HL-60/S4 treated with retinoic acid at 250 ng/mL for 4 days and 3 days (cell line): ENCODE measurements at regions not wholly inside any gene's neighbourhood (a gene's known extent, or its start where the extent isn't known, plus 50 kb on each side); places are given as distances from the start of the nearest gene placed in this dataset.

Experiments
- in situ Hi-C: fragments of 300-500 bp; cut with MboI; formaldehyde crosslinking; loops from 2 replicates; pipeline ENCODE4 v1.7.0; 2022; ENCODE audit warnings: low sequenced_read_pairs

DNA sequence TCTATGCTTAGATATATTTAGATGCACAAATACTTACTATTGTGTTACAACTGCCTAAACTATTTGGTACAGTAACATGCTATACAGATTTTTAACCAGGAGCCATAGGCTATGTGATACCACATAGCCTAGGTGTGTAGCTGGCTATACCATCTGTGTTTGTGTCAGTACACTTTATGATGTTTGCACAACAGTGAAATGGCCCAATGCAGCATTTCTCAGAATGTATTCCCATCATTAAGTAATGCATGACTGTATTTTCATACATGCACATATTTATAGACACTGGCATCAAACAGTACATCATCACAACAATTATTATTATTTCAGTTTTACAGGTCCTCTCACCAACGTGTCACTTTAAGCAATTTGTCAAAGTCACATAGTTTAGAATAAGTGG is 979.5 kb upstream of the TENM4 start:
- in situ Hi-C loops, result no loop called here

DNA sequence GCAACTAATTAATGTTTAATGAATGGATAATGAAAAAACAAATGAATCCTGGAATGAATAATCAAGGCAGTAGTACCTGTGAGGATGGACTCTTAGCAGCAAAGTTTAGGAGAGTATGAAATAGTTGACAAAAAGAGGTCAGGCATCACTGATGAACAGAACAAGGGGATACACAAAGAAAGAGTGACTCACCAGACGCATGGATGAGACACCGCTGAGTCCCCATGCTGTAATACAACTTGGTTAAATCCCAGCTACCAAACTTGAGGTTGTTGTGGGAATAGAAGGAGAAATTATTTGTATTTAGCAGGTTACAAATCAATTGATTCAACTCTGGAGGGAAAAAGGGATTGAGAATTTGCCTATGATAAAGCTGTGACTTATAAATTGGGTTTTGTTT is 976.9 kb upstream of the TENM4 start:
- in situ Hi-C loops, result no loop called here

GRCh38 chr11:80415580-80415979 is 974.8 kb upstream of the TENM4 start:
- in situ Hi-C loops, result no loop called here

GRCh38 chr11:80414181-80415165 is 973.6 kb upstream of the TENM4 start:
- in situ Hi-C loops, result no loop called here

DNA sequence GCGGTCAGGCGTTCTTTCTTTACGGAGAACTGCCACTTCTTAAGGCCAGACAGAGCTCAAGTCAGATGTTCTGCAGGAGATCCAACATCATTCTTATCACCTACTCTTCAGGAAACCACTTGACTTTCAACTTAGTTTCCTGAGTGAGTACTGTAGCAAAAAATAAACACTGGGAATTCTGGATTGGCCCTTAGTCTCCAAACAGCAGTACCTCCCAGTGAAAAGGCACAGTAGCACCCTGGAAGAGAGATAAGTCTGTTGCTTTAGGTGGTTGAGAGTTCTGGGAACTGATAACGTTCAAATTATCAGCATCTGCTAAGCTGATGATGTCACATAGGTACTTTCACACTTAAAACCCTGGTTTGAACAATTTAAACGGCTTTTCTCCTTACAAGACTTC is 971.8 kb upstream of the TENM4 start:
- in situ Hi-C loops, result no loop called here

- in situ Hi-C loops, result no loop called here
Measured at GRCh38 chr11:80393210-80393609, 952.4 kb upstream of the TENM4 start.

DNA sequence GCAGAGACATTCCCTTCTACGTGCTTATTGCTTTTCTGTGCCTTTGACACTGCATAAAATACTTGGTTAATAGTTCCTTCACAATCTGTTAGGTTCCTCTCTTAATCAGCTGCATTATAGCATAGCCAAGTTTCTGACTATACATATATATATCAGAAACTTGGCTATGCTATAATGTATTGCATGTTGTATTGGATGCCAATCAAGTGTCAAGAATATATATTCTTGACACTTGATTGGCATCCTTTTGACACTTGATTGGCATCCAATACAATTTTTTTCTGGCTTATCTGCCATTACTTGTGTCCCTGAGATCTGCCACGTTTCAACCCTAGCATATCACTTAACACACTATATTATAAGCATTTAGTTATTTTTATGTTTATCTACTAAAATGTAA is 949.7 kb upstream of the TENM4 start:
- in situ Hi-C loops, result no loop called here

DNA sequence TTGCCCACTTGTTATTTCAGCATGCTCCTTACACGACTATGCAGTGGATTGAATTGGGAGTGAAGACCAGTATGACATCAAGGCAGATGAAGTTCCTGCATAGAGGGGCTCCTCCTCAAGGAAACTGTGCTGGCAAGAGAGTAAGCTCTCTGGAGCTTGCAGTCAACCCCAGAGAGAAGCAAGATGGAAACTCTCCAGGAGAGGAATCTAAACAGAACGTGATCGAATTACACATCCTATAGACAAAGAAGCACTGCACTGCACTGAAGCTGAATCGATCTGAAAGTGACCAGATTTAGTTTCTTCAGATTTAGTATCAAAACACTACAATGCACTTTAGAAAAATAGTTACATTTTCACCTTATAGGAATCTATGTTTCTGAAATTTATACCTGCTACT is 947.7 kb upstream of the TENM4 start:
- in situ Hi-C loops, result no loop called here

DNA sequence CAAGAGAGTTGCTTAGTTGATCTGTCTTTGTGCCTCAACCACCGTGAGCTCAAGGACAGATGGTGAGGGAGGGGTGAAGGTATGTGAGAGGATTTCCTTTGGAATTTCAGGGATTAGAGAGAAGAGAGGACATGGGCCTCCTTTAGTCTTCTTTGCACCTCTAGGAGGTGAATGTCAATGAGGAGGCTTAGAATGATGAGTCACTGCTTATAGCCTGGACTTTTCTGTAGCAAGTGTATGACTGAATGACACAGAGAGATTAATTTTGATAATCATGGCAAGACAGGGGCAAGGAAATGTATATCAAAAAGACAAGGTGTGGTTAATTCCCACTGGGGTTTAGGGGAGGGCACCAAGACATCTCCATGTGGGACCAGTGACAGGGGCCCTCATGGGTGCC is 947.3 kb upstream of the TENM4 start:
- in situ Hi-C loops, result no loop called here

DNA sequence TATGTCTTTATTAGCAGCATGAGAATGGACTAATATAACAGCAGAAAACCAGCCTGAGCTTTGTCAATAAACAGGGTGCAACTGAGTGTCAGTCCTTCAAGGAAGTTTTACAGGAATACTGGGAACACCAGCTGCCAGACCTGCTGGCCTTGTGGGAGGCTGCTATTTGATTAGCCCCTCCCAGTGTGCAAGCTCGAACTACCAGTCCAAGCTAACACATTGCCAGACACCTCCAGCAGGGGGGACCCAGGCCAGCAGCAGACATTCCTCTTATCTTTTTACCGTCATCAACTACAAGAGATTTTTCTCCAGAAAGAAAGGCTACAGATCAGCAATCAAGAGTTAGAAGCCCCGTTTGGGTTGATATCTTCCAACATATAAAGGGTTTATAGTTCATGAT is 942.8 kb upstream of the TENM4 start:
- in situ Hi-C loops, result no loop called here

DNA sequence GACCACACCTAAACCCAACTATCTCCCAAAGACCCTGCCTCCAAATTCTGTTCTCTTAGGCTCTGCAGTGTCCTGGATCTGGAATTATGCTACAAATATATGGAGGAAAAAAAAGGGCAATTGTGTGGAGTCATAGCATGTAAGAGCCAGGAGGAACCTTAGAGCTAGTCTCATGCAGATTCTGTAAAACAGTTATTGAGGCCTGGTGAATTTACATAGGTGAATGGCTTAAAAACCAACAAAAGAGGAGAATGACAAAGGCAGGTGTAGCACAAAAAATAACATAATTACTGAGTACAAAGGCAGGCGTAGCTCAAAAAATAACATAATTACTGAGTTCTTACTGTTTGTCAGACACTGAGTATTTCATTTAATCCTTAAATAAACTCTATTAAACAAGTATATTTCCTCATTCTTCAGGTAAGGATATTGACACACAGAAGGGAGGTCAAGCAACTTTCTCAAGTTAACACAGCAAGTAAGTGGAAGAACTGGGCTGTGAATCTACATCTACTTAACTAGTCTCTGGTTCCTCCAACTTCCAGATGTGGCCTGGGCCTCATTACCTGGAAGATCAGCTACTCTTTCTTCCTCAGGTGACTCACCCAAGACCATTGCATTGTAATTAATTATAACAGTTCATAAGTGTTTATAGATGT is 938.9 kb upstream of the TENM4 start:
- in situ Hi-C loops, result no loop called here

- in situ Hi-C loops, result no loop called here
Measured at GRCh38 chr11:80371931-80372330, 931.1 kb upstream of the TENM4 start.

- in situ Hi-C loops, result no loop called here
Measured at GRCh38 chr11:80365980-80366379, 925.1 kb upstream of the TENM4 start.

DNA sequence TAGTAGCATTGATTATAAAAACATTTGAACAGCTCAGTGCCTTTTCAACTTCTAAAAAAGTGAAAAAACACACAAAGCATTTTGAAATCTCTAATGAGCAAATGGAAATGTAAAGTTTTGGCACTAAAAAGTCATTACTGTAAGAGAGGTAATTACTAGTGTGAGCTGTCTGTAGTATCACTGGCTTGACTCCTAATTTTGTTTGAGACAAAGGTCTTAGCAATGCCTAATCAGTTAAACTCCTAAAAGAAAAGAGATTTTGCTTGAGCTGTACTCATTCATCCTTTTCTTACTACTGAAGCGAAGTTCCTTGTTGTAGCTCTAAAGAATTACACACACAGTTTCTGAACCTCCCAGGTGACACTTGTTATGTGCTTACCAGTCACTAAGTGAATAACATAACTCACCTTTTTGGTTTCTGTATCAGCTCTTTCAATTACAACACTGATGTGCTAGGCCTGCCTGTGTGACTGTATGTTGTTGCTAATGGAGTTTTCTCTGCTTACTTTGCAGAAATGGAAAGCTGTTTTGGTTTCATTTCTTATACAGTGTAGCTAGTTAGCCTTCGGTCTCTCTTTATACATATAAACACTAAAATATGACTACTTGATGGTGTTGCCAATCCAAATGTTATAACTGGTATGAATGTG is 924.4 kb upstream of the TENM4 start:
- in situ Hi-C loops, result no loop called here

DNA sequence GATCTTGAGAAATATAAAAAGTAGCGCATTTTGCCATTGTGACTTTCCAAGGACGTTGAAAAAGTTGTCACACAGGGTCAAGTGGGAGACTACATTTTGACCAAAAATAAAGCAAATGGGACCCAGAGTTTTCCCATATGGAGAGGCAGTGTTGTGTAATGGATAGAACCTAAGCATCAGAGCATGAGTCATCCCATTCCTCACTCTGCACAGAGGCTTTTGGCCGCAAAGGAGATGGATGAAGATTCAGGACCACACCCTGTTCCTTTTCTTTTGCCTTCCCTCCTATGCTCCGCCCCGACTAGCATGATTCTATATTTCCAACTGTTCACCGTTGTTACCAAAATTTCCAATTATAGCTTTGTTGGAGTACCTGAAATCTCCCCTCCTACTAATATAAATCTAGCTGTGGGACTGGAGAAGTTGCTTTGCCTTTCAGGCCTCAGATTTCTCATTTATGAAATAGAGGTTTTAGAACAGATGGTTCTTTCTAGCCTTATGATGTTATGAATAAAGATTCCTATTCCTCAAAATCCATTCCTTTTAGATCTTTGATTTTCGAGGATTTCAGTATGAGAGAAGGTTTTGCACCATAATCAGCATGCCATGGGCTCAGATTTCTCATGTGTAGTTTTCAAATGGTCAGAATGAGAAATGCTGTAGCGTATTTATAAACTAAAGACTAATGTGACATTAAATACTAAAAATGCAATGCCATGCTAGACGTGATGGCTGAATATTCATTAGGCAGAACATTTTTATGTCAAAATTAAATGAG is 921.9 kb upstream of the TENM4 start:
- in situ Hi-C loops, result no loop called here

- in situ Hi-C loops, result no loop called here
Measured at GRCh38 chr11:80355251-80355650, 914.4 kb upstream of the TENM4 start.

DNA sequence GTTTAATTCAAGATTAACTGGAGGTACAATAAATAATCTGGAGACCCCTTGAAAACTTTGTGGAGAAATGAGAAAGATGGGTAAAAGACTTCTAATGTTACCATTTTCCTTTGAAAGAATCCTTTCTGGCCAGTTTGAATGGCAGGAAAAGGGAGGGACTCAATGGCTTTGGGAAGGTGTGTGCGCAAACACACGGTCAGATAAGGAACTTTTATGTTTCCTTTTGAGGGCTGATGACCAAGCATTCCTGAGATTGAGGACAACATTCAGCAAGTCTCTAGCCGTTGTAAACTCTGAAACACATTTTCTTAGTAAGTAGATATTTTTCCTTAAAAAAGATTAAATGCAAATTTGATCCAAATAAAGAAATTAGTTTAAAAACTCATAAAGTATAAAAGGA is 909.7 kb upstream of the TENM4 start:
- in situ Hi-C loops, result no loop called here

DNA sequence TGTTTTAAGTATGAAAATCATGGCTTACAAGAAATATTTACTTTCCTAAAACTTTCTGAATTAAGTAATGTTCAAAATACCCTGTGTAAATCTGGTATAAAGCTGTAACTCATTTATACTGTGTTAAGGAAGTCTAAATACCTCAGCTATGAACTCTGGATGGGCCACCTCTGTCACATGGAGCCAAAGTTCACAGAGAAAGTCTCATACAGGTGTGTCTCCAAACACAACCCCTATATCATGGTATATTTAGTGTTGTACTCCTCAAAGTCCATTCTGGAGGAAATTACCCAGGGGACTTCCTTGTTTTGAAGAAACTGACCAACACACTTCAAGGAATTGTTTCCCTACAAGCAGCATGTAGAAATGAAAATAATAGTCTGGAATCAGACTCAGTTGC is 909.2 kb upstream of the TENM4 start:
- in situ Hi-C loops, result no loop called here

GRCh38 chr11:80346353-80347059 is 905.7 kb upstream of the TENM4 start:
- in situ Hi-C loops, result no loop called here

DNA sequence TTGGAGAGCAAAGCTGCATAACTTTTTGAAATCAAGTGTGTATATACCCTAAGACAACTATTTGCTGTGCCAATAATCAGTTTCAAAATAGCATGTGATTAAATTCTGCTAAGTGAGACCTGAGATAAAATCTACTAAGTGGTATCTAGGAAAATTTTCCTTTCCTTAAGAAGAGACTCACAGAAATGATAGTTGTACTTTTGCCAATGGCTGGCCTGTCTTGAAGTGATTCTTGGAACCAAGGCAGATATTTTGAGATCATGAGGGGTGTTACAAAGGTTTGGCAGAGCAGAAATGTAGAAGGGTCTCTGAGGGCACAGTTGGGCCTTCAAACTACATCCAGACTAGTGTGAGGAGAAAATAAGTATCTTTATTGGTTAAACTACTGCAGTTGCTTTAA is 902.6 kb upstream of the TENM4 start:
- in situ Hi-C loops, result no loop called here
